AG04449 (cell line): ENCODE measurements at regions not wholly inside any gene's neighbourhood (a gene's known extent, or its start where the extent isn't known, plus 50 kb on each side); places are given as distances from the start of the nearest gene placed in this dataset.
"Not testable (repeated sequence)": the region's sequence is repeated elsewhere in the genome, so short reads cannot be mapped to it uniquely, and the experiment has no call there.

Source experiments
- CTCF ChIA-PET: fragments of 350-600 bp; formaldehyde crosslinking; extraction: SDS; loops from one replicate; lab custom pipeline; 2021; ENCODE audit warnings: antibody characterized with exemption; lab: Yijun Ruan, JAX
- POLR2A ChIA-PET: fragments of 400-600, 350-600 bp; formaldehyde crosslinking; extraction: SDS; loops from one replicate; lab custom pipeline; 2020; ENCODE audit warnings: antibody characterized with exemption, inconsistent platforms; lab: Yijun Ruan, JAX
- DNase-seq: peaks from one replicate; pipeline ENCODE4 v3.0.0-alpha.2; 2010; ENCODE audit warnings: low read depth, low spot score
- H3K4me3 ChIP-seq: 2 replicates; pipeline ENCODE4 v1.5.1; 2011; ENCODE audit warnings: low read depth, mild to moderate bottlenecking, control low read depth, low read length
- CTCF ChIP-seq: IDR thresholded peaks from one replicate; pipeline ENCODE4 v1.5.1; 2011; ENCODE audit warnings: mild to moderate bottlenecking, moderate library complexity, low read length, control low read depth, inconsistent platforms; ENCODE audit not compliant: insufficient read depth; ENCODE audit errors: missing control alignments

- H3K4me3 ChIP-seq: no peak overlapping the region
- DNase-seq: no peak
- CTCF ChIA-PET: no interaction called here
- POLR2A ChIA-PET: no interaction called here
- no peak for TF ChIP-seq CTCF
These were observed 805.3 kb upstream of the EPHA5 start for GRCh38 chr4:66475596-66475995.

GRCh38 chr4:66465111-66465510, 794.8 kb upstream of the EPHA5 start:
- no peak overlapping the region for H3K4me3 ChIP-seq
- DNase-seq: no peak
- POLR2A ChIA-PET: no interaction called here
- no peak for TF ChIP-seq CTCF
- CTCF ChIA-PET: no interaction called here

- POLR2A ChIA-PET, CTCF ChIA-PET, DNase-seq, H3K4me3 ChIP-seq: not testable (repeated sequence)
These were observed 792.6 kb upstream of the EPHA5 start for GRCh38 chr4:66462890-66463289.

GRCh38 chr4:66451741-66452140, 781.5 kb upstream of the EPHA5 start:
- ChIA-PET CTCF (no interaction called here), POLR2A (no interaction called here)

GRCh38 chr4:66443008-66443407, 772.7 kb upstream of the EPHA5 start:
- H3K4me3 ChIP-seq: no peak overlapping the region
- no peak for DNase-seq
- ChIA-PET CTCF (no interaction called here), POLR2A (no interaction called here)
- no peak for TF ChIP-seq CTCF

More at GRCh38 chr4:66451741-66452140, 781.5 kb upstream of the EPHA5 start:
- H3K4me3 ChIP-seq: no peak overlapping the region
- DNase-seq: no peak
- no peak for TF ChIP-seq CTCF

GRCh38 chr4:66439508-66439907, 769.2 kb upstream of the EPHA5 start:
- no peak for DNase-seq
- H3K4me3 ChIP-seq: no peak overlapping the region
- no peak for TF ChIP-seq CTCF
- CTCF ChIA-PET: no interaction called here
- POLR2A ChIA-PET: no interaction called here

GRCh38 chr4:66433706-66434105, 763.4 kb upstream of the EPHA5 start:
- ChIA-PET CTCF (no interaction called here), POLR2A (no interaction called here)
- no peak for DNase-seq
- no peak overlapping the region for H3K4me3 ChIP-seq
- TF ChIP-seq CTCF: no peak
